ENCODE measurements at regions not wholly inside any gene's neighbourhood (a gene's known extent, or its start where the extent isn't known, plus 50 kb on each side); places are given as distances from the start of the nearest gene placed in this dataset.

DNA sequence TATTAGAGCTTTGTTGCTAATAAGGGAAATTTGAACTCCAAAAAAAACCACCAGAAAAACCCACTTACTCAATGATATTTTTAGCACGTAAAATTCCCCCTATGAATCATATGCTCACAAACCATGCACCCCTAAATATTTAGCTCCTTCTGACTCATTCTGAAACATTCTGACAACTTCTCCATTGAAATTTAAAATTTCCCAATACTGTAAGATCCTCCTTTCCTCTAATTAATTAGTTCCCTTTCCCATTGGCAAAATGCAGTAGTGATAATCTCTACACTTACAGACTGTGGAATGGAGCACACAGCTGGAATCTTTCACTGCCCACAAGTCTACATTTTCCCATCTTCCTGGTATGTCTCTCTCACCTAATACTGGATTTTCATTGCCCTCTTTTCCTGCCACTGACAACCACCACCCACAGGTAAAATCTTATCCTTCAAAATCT is 215.8 kb upstream of the ACVR2A start:
- no peak overlapping the region for H3K9ac ChIP-seq (ENCODE audit: low read length)
- intact Hi-C loops (cut with micrococcal nuclease), result no loop called here
- H3K4me2 ChIP-seq (ENCODE audit: low read length), result no peak overlapping the region
- no TSS peak for BruUV-seq (replicated peaks)
- H3K9me2 ChIP-seq (ENCODE audit: insufficient read depth), result no peaks in the 10 kb centered on the region
- H3K27me3 ChIP-seq (ENCODE audit: insufficient read depth, low read length), result no peaks in the 10 kb centered on the region
- H4K20me1 ChIP-seq (ENCODE audit: insufficient read depth), result no peaks in the 10 kb centered on the region
- no peak overlapping the region for H3K27ac ChIP-seq (ENCODE audit: low read depth, low read length)
- no peak overlapping the region for H3K4me3 ChIP-seq (replicated peaks in 1 of 2; ENCODE audit: low read depth in 1 of 2, low read length in 2 of 2)
- H3K9me3 ChIP-seq (ENCODE audit: control insufficient read depth in 1 of 2, insufficient read depth in 1 of 2, low read depth in 1 of 2, low read length in 2 of 2), result no peaks in the 10 kb centered on the region
- DNase-seq (ENCODE audit: low read depth, low spot score) (no peak), ATAC-seq (no peak)
- no peaks in the 10 kb centered on the region for H3K79me2 ChIP-seq (ENCODE audit: insufficient read depth, low read length)
- no peak overlapping the region for H2AFZ ChIP-seq (ENCODE audit: low read depth, low read length, poor library complexity, severe bottlenecking)
- H3K36me3 ChIP-seq (ENCODE audit: control insufficient read depth in 1 of 2, insufficient read depth in 2 of 2, low read length in 2 of 2), result no peaks in the 10 kb centered on the region
- ChIA-PET POLR2A (no interaction called here), RAD21 (ENCODE audit: low non-redundant PET in 1 of 2, low total read pairs in 2 of 2, uncharacterized antibody in 2 of 2, unreplicated experiment in 2 of 2) (no interaction called here), CTCF (no interaction called here)
- TF ChIP-seq ELF1 (IDR thresholded peaks at IDR 0.05; ENCODE audit: borderline replicate concordance, low read depth) (no peak), YY1 (IDR thresholded peaks at IDR 0.05; ENCODE audit: extremely low read depth, insufficient replicate concordance, low read depth, low read length) (no peak), POLR2A (IDR thresholded peaks at IDR 0.05; ENCODE audit: borderline replicate concordance, extremely low read depth, insufficient read depth, insufficient read length) (no peak), SRF (IDR thresholded peaks at IDR 0.05; ENCODE audit: low read depth) (no peak), FOSL1 (IDR thresholded peaks at IDR 0.05; ENCODE audit: low read depth) (no peak), SIN3A (IDR thresholded peaks at IDR 0.05; ENCODE audit: low read depth) (no peak), JUND (IDR thresholded peaks at IDR 0.05) (no peak), CBX3 (IDR thresholded peaks at IDR 0.05; ENCODE audit: low read depth) (no peak), ZNF274 (IDR thresholded peaks at IDR 0.05; ENCODE audit: low read depth, low read length) (no peak), RAD21 (IDR thresholded peaks at IDR 0.05; ENCODE audit: low read depth) (no peak), TCF7L2 (IDR thresholded peaks at IDR 0.05; ENCODE audit: borderline replicate concordance, extremely low read depth, insufficient read depth, insufficient read length) (no peak), EZH2phosphoT487 (IDR thresholded peaks at IDR 0.05; ENCODE audit: borderline replicate concordance) (no peak)
- TF ChIP-seq, protein P1, sequence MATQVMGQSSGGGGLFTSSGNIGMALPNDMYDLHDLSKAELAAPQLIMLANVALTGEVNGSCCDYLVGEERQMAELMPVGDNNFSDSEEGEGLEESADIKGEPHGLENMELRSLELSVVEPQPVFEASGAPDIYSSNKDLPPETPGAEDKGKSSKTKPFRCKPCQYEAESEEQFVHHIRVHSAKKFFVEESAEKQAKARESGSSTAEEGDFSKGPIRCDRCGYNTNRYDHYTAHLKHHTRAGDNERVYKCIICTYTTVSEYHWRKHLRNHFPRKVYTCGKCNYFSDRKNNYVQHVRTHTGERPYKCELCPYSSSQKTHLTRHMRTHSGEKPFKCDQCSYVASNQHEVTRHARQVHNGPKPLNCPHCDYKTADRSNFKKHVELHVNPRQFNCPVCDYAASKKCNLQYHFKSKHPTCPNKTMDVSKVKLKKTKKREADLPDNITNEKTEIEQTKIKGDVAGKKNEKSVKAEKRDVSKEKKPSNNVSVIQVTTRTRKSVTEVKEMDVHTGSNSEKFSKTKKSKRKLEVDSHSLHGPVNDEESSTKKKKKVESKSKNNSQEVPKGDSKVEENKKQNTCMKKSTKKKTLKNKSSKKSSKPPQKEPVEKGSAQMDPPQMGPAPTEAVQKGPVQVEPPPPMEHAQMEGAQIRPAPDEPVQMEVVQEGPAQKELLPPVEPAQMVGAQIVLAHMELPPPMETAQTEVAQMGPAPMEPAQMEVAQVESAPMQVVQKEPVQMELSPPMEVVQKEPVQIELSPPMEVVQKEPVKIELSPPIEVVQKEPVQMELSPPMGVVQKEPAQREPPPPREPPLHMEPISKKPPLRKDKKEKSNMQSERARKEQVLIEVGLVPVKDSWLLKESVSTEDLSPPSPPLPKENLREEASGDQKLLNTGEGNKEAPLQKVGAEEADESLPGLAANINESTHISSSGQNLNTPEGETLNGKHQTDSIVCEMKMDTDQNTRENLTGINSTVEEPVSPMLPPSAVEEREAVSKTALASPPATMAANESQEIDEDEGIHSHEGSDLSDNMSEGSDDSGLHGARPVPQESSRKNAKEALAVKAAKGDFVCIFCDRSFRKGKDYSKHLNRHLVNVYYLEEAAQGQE (IDR thresholded peaks at IDR 0.05; ENCODE audit: low read depth), result no peak
- TF ChIP-seq, protein P2, sequence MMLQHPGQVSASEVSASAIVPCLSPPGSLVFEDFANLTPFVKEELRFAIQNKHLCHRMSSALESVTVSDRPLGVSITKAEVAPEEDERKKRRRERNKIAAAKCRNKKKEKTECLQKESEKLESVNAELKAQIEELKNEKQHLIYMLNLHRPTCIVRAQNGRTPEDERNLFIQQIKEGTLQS (IDR thresholded peaks at IDR 0.05), result no peak
- TF ChIP-seq, protein P3, sequence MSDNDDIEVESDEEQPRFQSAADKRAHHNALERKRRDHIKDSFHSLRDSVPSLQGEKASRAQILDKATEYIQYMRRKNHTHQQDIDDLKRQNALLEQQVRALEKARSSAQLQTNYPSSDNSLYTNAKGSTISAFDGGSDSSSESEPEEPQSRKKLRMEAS (IDR thresholded peaks at IDR 0.05), result no peak
- H3K4me1 ChIP-seq (ENCODE audit: control insufficient read depth in 1 of 2, insufficient read depth in 2 of 2, low read length in 2 of 2), result no peaks in the 10 kb centered on the region
